ENCODE measurements at regions not wholly inside any gene's neighbourhood (a gene's known extent, or its start where the extent isn't known, plus 50 kb on each side); places are given as distances from the start of the nearest gene placed in this dataset.

GRCh38 chr3:159895430-159895829, 93.2 kb upstream of the IL12A start:
- DNase-seq (ENCODE audit: low read depth, low spot score) (no peak), FAIRE-seq (no peak)
- Histone ChIP-seq H3K4me3 (ENCODE audit: control insufficient read depth in 2 of 3, extremely low read depth in 1 of 3, insufficient read depth in 2 of 3, low read depth in 1 of 3, low read length in 3 of 3) (no peak overlapping the region), H3K36me3 (ENCODE audit: control insufficient read depth in 2 of 2, extremely low read depth in 1 of 2, insufficient read depth in 2 of 2, low read length in 2 of 2) (peaks cover 8 to 12% of the 10 kb centered on the region in 2 experiments), H3K9me1 (ENCODE audit: control insufficient read depth, extremely low read depth, insufficient read depth, low read length) (no peaks in the 10 kb centered on the region), H3K4me2 (ENCODE audit: control insufficient read depth, extremely low read depth, insufficient read depth, low read depth, low read length) (no peak overlapping the region), H4K20me1 (ENCODE audit: control insufficient read depth, extremely low read depth, insufficient read depth, low read length) (no peaks in the 10 kb centered on the region), H2AFZ (ENCODE audit: control insufficient read depth, low read length) (no peak overlapping the region), H3K27ac (ENCODE audit: control insufficient read depth, insufficient read depth, low read length) (no peak overlapping the region), H3K9ac (ENCODE audit: control insufficient read depth, extremely low read depth, insufficient read depth, low read length) (no peak overlapping the region), H3K9me3 (ENCODE audit: control insufficient read depth, low read depth, low read length) (no peaks in the 10 kb centered on the region), H3K27me3 (ENCODE audit: control insufficient read depth, extremely low read depth, insufficient read depth, low read length) (no peaks in the 10 kb centered on the region), H3K4me1 (ENCODE audit: control insufficient read depth, extremely low read depth, insufficient read depth, low read length) (no peaks in the 10 kb centered on the region), H3K79me2 (ENCODE audit: control insufficient read depth, insufficient read depth, low read length) (no peaks in the 10 kb centered on the region)
- dilution Hi-C loops (cut with MboI; ENCODE audit: extremely low pct_ligation_motif_present, low sequenced_read_pairs), result no loop called here
- TF ChIP-seq, protein P1, sequence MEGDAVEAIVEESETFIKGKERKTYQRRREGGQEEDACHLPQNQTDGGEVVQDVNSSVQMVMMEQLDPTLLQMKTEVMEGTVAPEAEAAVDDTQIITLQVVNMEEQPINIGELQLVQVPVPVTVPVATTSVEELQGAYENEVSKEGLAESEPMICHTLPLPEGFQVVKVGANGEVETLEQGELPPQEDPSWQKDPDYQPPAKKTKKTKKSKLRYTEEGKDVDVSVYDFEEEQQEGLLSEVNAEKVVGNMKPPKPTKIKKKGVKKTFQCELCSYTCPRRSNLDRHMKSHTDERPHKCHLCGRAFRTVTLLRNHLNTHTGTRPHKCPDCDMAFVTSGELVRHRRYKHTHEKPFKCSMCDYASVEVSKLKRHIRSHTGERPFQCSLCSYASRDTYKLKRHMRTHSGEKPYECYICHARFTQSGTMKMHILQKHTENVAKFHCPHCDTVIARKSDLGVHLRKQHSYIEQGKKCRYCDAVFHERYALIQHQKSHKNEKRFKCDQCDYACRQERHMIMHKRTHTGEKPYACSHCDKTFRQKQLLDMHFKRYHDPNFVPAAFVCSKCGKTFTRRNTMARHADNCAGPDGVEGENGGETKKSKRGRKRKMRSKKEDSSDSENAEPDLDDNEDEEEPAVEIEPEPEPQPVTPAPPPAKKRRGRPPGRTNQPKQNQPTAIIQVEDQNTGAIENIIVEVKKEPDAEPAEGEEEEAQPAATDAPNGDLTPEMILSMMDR (optimal IDR thresholded peaks at IDR 0.05 in 1 of 3, IDR thresholded peaks at IDR 0.05 in 1 of 3, conservative IDR thresholded peaks at IDR 0.05 in 1 of 3; ENCODE audit: extremely low read depth in 1 of 3, insufficient read depth in 2 of 3, low read length in 3 of 3), result no peak
- no peak for TF ChIP-seq EZH2 (IDR thresholded peaks at IDR 0.05; ENCODE audit: low read length)

- no peak for FAIRE-seq
Observed at GRCh38 chr3:159896543-159896942, 92.1 kb upstream of the IL12A start.

More at GRCh38 chr3:159896543-159896942, 92.1 kb upstream of the IL12A start:
- peaks cover 7 to 12% of the 10 kb centered on the region in 2 experiments for H3K36me3 ChIP-seq (ENCODE audit: control insufficient read depth in 2 of 2, extremely low read depth in 1 of 2, insufficient read depth in 2 of 2, low read length in 2 of 2)
- H3K27ac ChIP-seq (ENCODE audit: control insufficient read depth, insufficient read depth, low read length), result no peak overlapping the region
- DNase-seq (ENCODE audit: low read depth, low spot score), result no peak
- H3K4me1 ChIP-seq (ENCODE audit: control insufficient read depth, extremely low read depth, insufficient read depth, low read length), result no peaks in the 10 kb centered on the region
- H3K79me2 ChIP-seq (ENCODE audit: control insufficient read depth, insufficient read depth, low read length), result no peaks in the 10 kb centered on the region
- no peak overlapping the region for H3K4me3 ChIP-seq (ENCODE audit: control insufficient read depth in 2 of 3, extremely low read depth in 1 of 3, insufficient read depth in 2 of 3, low read depth in 1 of 3, low read length in 3 of 3)
- dilution Hi-C loops (cut with MboI; ENCODE audit: extremely low pct_ligation_motif_present, low sequenced_read_pairs), result no loop called here
- no peak overlapping the region for H3K9ac ChIP-seq (ENCODE audit: control insufficient read depth, extremely low read depth, insufficient read depth, low read length)
- no peaks in the 10 kb centered on the region for H3K27me3 ChIP-seq (ENCODE audit: control insufficient read depth, extremely low read depth, insufficient read depth, low read length)
- no peaks in the 10 kb centered on the region for H4K20me1 ChIP-seq (ENCODE audit: control insufficient read depth, extremely low read depth, insufficient read depth, low read length)
- no peak overlapping the region for H2AFZ ChIP-seq (ENCODE audit: control insufficient read depth, low read length)
- H3K9me1 ChIP-seq (ENCODE audit: control insufficient read depth, extremely low read depth, insufficient read depth, low read length), result no peaks in the 10 kb centered on the region
- H3K9me3 ChIP-seq (ENCODE audit: control insufficient read depth, low read depth, low read length), result no peaks in the 10 kb centered on the region
- H3K4me2 ChIP-seq (ENCODE audit: control insufficient read depth, extremely low read depth, insufficient read depth, low read depth, low read length), result no peak overlapping the region
- no peak for TF ChIP-seq EZH2 (IDR thresholded peaks at IDR 0.05; ENCODE audit: low read length)
- TF ChIP-seq, protein P1 (optimal IDR thresholded peaks at IDR 0.05 in 1 of 3, IDR thresholded peaks at IDR 0.05 in 1 of 3, conservative IDR thresholded peaks at IDR 0.05 in 1 of 3; ENCODE audit: extremely low read depth in 1 of 3, insufficient read depth in 2 of 3, low read length in 3 of 3), result no peak
